Cardiac fibroblast (primary cell): ENCODE measurements at regions not wholly inside any gene's neighbourhood (a gene's known extent, or its start where the extent isn't known, plus 50 kb on each side); places are given as distances from the start of the nearest gene placed in this dataset.

Experiments used
- DNase-seq, 2 donors: peaks; one replicate each; pipeline versions ENCODE4 v3.0.0 to v3.0.0-alpha.2; 2010; ENCODE audit warnings: low read depth in 2 of 2
- H3K4me3 ChIP-seq, 2 donors: replicated peaks in 1 of 2; 1 replicate in 1 of 2; 2 replicates in 1 of 2; pipeline ENCODE4 v1.5.1; 2011; ENCODE audit warnings: low read depth in 2 of 2, low read length in 2 of 2, mild to moderate bottlenecking in 2 of 2, moderate library complexity in 1 of 2
- TF ChIP-seq, protein P1 (sequence below): IDR thresholded peaks from one replicate; pipeline ENCODE4 v1.5.1; 2011; ENCODE audit warnings: low read depth, mild to moderate bottlenecking, low read length, inconsistent platforms

DNA sequence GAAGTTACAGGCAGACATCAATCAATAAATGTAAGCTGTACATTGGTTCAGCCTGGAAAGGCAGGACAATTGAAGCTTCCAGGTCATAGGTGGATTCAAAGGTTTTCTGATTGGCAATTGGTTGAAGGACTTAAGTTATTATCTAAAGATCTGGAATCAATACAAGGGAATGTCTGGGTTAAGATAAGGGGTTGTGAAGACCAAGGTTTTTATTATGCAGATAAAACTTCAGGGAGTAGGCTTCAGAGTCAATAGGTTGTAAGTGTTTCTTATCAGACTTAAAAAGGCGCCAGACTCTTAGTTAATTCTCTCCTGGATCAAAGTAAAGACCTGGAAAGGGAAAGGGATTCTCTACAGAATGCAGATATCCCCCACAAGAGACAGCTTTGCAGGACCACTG, 935.4 kb downstream of the TBC1D22A start:
- H3K4me3 ChIP-seq: no peak overlapping the region
- DNase-seq: no peak
- TF ChIP-seq, protein P1, sequence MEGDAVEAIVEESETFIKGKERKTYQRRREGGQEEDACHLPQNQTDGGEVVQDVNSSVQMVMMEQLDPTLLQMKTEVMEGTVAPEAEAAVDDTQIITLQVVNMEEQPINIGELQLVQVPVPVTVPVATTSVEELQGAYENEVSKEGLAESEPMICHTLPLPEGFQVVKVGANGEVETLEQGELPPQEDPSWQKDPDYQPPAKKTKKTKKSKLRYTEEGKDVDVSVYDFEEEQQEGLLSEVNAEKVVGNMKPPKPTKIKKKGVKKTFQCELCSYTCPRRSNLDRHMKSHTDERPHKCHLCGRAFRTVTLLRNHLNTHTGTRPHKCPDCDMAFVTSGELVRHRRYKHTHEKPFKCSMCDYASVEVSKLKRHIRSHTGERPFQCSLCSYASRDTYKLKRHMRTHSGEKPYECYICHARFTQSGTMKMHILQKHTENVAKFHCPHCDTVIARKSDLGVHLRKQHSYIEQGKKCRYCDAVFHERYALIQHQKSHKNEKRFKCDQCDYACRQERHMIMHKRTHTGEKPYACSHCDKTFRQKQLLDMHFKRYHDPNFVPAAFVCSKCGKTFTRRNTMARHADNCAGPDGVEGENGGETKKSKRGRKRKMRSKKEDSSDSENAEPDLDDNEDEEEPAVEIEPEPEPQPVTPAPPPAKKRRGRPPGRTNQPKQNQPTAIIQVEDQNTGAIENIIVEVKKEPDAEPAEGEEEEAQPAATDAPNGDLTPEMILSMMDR: no peak

DNA sequence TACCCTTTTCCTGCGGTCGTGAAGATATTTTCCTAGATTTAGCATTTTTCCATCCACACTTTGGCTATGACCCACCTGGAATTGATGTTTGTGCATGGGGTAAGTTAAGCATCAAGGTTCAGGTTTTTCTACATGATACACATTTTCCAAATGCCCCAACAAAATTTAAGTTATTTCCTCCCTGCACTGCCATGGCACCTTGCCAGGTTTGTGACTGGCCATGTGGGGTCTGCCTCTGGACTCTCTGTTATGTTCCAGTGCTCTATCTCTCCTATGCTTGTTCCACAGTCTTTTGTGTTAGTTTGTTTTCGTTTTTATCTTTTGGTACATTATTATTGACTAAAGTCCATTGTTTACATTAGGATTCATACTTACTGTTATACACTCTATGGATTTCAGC, 934.3 kb downstream of the TBC1D22A start:
- DNase-seq: no peak
- TF ChIP-seq, protein P1: no peak
- H3K4me3 ChIP-seq: no peak overlapping the region

DNA sequence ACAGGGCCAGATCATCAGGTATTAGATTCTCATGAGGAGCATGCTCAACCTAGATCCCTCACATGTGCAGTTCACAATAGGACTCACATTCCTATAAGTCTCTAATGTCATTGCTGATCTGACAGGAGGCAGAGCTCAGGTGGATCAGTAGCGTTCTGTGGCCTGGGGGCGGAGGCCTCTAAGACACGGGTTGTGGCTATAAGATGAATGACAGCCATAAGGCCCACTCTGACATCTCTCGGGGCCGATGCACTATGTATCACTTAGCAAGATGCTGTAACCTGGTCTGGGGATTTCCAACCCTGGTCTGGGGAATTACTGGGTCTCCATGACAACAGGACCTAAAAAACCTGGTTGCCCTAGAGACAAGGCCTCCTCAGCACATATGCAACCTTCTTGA, 932.7 kb downstream of the TBC1D22A start:
- DNase-seq: no peak
- TF ChIP-seq, protein P1: no peak
- no peak overlapping the region for H3K4me3 ChIP-seq

DNA sequence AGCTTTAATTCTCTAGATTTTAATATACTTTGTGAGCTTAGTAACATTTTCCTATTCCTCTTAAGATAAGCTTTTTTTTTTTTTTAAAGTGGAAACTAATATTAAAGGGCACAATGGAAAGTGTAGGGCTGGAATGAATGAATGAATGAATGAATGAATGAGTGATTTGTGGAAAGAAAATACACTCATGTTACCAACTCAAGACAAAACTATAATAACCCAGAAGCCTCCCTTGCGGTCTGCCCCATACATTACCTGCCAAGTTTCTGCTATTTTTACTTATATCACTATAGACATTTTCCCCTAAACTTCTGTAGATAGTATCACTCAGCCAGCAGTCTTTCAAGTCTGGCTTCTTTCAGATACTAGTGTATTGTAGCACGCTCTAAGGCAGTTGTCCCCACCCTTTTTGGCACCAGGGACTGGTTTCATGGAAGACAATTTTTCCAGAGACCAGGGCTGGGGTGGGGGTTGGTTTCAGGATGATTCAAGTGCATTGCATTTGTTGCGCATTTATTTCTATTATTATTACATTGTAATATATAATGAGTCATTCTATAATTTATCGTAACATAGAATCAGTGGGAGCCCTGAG, 932.2 kb downstream of the TBC1D22A start:
- TF ChIP-seq, protein P1: no peak
- DNase-seq: no peak
- no peak overlapping the region for H3K4me3 ChIP-seq

DNA sequence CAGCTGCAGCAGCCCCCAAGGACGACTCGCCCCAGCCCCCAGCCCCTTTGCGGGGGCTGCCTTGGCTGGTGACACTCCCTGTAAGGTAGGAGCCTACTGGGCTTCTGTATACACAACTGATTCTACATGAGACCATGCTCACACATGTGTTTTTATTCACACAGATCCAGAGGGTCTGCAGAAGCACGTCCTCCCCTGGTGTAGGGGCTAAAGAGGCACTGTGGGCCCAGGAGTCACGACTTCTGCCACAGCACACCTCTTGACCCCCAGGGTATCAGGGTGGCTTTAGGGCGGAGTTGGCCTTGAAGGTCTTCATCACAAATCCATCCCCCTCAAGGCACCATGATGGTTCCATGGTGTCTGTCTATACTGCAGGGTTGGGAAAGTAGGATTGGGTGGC, 931.2 kb downstream of the TBC1D22A start:
- no peak overlapping the region for H3K4me3 ChIP-seq
- TF ChIP-seq, protein P1: no peak
- DNase-seq: no peak

DNA sequence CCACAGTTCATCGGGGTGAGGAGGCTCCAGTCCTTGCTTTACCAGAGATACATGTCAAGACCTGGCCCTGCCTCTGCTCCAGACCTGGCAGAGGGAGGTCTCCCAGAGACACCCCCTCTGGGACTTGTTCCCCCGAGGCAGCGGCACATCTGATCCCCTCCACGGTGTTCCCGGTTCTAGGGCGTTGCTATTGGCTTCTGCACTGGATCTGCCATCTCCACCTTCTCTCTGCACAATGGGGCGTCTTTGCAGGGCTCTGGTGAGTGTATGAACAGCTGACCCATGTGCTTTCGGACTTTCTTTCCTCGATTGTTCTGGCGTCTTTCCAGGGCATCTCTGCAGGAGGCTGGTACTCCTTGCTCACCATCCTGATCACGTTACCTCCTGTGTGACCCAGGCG, 930.4 kb downstream of the TBC1D22A start:
- no peak for DNase-seq
- TF ChIP-seq, protein P1: no peak
- H3K4me3 ChIP-seq: no peak overlapping the region
